CMK (cell line): ENCODE measurements at regions not wholly inside any gene's neighbourhood (a gene's known extent, or its start where the extent isn't known, plus 50 kb on each side); places are given as distances from the start of the nearest gene placed in this dataset.

ENCODE experiments used
- DNase-seq: peaks from one replicate; pipeline ENCODE4 v3.0.0-alpha.2; 2010; ENCODE audit warnings: low read depth

DNA sequence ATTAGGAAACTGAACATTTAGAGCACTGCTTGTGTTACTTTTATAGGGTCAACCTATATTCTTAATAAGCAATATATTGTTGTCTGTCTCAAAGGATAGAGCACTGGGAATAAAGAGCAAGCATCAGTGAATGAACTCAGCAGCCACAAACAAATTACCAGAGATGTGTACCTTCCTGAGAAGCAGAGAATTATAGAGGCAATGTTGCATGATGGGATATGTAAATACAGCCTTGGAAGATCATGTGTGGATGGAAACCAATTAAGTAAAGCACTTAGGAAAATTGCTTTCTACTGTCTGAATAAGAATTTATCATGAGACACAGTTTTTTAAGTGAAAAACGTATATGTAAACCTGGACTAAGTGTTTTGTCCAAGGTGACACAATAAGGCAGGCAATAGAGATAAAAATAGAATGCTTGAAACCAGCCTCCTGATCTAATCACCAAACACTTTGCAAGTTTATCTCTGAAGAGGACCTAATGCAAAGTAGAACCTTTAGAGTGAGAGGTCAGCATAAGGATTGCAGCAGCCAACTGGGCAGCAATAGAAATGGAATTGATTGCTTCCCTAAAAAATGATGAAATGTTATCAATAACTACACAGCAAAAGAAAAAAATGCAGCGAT, 848.0 kb downstream of the TUSC7 start:
- no peak for DNase-seq

DNA sequence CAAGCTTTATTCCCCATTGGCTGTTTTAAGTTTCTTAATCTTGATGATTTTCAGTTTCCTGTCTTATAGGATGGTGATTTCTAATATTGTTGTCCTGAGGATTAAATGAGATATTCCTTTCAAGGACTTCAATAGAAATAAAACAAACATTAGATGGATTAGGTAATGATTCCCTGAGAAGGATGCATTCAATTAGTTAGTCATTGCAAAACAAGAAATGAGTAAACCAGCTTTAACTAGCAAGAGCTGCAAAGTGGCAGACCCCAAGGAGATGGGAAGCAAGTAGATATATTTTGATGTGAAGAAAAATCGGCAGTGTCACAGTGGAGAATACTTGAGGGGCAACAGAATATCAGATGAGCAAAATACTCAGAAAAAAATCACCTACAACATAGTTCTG, 849.1 kb downstream of the TUSC7 start:
- DNase-seq = no peak

DNA sequence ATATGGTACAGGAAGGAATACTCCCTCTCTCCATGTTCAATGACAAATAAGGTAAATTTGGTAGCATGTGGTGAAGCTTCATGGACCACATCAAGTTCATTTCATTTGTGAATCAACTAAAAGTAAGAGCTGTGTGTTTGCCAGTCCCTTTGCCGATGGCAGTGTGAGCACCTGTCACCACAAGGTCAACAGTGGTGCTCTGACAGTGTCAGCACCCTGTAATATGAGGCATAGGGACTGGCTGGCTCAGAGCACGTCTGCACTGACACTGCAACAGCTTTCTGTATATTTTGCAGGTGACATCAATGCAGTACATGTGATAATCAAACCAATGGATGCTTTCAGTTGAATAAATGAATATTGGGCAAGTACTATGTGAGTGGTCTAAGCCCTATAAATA, 852.4 kb downstream of the TUSC7 start:
- DNase-seq = no peak

DNA sequence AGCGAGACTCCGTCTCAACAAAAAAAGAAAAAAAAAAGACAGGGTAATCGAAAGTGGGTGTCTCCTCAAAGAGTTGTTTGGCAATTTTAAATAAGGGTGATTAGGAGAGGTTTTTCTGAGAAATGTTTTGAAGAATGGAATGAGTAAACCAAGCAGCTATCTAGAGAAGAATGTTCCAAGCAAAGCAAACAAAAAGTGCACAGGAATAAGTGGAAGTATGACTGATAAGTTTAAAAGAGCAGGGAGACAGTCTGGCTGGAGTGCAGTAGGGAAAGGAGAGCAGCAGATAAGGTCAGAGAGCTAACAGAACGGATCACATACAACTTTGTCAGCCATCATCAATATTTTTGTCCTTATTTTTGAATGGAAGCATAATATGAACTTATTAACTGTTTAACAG, 853.5 kb downstream of the TUSC7 start:
- no peak for DNase-seq

GRCh38 chr3:117565777-117566176, 856.2 kb downstream of the TUSC7 start:
- DNase-seq = no peak

DNA sequence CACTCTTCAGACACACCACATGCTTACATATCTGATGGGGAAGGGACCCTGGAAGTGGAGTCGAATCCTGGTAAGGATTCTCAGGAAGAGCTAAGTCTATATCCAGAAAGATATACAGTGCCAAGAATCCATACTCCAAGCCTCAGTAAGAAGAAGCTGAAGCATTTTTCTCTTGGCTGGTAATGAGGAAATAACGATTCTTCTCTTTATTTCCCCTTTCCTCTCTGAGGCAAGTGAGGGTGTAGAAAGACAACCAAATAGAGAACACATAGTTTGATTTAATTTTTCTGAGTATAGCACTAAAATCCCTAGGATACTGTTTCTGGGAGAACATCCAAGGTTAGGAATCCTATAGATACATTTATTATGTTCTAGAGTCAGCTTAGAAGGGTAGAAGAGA, 857.3 kb downstream of the TUSC7 start:
- no peak for DNase-seq

GRCh38 chr3:117567382-117567781, 857.8 kb downstream of the TUSC7 start:
- no peak for DNase-seq

GRCh38 chr3:117567906-117568305, 858.3 kb downstream of the TUSC7 start:
- no peak for DNase-seq

GRCh38 chr3:117572786-117573185, 863.2 kb downstream of the TUSC7 start:
- no peak for DNase-seq

DNA sequence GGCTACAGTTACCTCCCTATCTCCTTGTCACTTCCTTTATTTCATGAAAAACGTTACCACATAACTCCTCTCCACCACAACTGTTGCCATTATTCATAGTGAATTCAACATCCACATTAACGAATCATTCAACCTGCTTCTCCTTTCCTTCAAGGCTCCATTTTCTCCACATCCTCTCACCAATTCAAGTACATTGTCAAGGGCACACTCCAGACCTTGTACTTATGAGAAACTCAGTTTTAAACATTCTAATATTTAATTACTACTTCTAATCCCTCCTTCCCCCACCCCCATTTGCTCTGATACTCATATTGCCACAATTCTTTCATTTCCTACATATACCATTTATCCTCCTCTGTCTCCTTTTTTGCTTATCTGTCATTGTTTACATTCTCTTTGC, 871.2 kb downstream of the TUSC7 start:
- no peak for DNase-seq

GRCh38 chr3:117586161-117586560, 876.6 kb downstream of the TUSC7 start:
- DNase-seq = no peak

DNA sequence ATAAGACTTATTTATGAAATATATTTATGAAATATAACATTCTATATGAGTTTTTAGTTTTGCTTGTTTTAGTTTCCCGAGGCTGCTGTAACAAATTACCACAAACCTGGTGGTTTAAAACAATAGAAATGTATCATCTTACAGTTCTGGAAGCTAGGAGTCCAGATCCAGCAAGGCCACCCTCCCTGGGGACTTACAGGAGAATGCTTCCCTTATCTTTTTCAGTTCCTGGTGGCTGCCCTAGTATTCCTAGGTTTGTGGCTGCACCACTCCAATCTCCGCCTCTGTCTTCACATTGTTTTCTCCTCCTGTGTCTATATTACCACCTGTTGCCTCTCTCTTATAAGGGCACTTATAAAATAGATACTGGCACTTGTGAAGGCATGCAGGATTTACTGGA, 877.8 kb downstream of the TUSC7 start:
- DNase-seq = no peak

GRCh38 chr3:117589454-117589853, 879.9 kb downstream of the TUSC7 start:
- DNase-seq = no peak

GRCh38 chr3:117595615-117596014, 886.0 kb downstream of the TUSC7 start:
- DNase-seq = no peak

GRCh38 chr3:117596503-117596902, 886.9 kb downstream of the TUSC7 start:
- no peak for DNase-seq

GRCh38 chr3:117597865-117598264, 888.3 kb downstream of the TUSC7 start:
- no peak for DNase-seq

GRCh38 chr3:117600112-117600511, 890.5 kb downstream of the TUSC7 start:
- DNase-seq = no peak

DNA sequence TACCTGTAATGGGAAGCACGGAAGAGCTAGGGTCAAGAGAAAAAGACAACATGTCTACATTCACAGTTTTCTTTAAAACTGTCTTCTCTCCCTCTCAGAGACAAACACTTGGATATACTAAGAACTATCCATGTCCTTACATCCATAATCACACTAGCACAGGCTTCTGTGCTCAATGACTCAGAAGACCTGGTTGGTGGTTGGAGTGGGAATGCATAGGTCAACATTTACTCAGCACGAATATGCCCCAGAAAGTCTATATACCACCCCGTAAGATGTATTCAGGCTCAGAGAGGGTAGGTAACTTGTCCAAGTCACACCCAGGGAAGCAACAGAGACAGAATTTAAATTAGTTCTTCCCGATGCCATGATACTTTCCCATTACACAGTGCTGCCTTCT, 891.1 kb downstream of the TUSC7 start:
- no peak for DNase-seq

DNA sequence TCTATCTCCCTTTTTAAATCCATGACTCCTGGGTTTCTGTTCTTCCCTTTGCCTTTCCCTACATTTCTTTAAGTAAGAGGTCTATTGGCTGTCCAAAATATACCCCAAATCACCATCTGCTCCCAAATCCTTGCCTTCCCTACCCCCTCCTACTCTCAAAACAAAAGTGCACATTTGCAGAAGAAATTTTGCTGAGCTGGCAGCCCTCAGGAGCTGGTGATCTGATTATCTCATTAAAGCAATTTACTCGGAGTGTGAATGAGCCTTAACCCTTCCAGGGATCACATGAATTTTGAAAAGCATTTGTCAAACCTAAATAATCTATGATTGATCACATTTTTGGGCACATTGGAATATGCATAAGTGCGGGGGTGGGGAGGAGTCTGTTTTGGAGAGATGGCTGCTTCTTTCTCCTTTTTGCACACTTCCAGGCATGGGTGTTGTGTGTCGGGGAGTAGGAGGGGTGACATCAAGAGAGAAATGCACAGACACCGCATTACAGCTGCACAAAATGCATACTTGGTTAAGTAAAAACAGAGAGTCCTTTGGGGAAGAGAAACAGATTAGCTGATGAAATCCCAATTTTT, 892.6 kb downstream of the TUSC7 start:
- no peak for DNase-seq

DNA sequence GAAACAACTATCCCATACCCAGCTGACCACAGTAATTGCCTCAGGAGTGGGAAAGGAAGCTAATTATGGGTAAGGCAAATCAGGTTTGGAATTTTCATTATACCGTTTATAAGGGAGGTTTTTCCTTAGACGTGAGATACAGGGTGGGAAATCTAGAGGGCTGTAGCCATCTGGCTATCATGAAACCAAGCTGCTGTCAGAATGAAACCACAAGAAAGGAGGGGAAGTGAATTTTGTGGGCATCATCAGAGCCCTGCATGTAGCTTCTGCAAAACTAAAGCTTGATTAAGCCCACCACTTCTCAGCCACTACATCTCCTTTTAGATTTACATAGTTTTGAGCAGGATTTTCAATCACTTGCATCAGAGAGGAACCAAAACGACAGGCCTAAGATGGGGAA, 893.5 kb downstream of the TUSC7 start:
- peak; percentile 36 for DNase-seq

DNA sequence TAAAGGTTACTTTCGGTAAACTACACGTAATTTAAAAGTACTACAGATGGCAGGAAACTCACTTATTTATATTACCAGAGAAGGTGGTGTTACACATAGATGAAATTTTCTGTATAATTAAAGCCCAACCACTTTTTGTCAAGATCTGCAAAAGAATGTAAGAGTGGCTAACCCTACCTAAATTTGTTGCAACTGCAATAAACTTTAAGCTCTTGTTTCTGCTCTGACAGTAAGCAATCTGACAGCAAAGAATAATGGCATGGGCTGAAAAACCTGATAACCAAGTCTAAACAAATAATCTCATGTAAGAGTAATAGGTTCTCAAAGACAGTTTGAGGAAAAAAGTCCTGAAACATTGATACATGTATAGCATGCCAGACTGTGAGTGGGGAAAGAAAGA, 897.3 kb downstream of the TUSC7 start:
- DNase-seq = no peak

GRCh38 chr3:117609330-117609729, 899.8 kb downstream of the TUSC7 start:
- no peak for DNase-seq

GRCh38 chr3:117610156-117610555, 900.6 kb downstream of the TUSC7 start:
- DNase-seq = no peak

DNA sequence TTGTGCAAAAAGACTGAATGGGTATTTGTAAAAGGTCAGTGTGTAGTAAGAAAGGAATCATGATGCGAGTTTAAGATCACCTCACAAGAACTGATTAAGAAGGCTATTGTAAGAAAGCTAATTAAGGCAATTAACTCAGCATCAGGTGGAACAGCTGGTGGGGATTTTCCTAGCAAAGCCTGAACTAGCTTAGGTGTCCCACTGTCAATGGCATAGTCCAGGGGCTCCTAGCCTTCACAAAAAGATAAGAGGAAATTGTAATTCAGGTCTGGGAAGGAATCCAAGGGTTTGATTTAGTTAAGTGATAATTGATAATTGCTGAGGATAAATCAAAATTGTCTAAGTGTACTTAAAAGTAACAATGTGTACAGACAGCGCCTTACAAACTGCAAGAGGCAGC, 901.6 kb downstream of the TUSC7 start:
- no peak for DNase-seq
